ENCODE measurements at regions not wholly inside any gene's neighbourhood (a gene's known extent, or its start where the extent isn't known, plus 50 kb on each side); places are given as distances from the start of the nearest gene placed in this dataset.

DNA sequence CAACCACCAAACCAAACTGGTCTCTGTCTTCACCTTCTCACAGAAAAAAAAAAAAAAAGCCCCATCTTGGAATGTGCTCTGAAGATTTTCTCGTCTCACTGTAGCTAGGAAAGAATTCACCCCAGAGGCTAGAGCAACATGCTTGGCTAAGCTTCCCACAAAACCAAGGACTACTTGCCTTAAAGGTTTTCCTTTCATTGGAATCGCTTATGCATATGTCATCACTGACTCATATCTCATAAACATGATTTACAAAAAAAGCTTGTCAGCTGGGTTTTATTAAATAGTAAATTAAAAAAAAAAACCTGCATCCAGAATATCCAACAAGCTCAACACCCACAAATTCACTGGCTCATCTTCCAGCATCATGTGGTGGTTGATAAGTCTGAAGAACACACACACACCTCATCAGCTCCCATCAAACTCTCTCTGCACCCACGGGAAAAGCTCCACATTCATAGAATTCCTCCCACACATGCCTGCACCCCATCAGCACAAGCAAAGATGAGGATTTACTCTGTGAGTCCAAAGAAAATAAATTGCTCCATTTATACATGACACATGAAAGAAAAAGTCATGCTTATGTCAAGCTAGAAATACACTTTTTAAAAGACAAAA, 182.0 kb upstream of the TRIB2 start:
- TF ChIP-seq, protein P1, sequence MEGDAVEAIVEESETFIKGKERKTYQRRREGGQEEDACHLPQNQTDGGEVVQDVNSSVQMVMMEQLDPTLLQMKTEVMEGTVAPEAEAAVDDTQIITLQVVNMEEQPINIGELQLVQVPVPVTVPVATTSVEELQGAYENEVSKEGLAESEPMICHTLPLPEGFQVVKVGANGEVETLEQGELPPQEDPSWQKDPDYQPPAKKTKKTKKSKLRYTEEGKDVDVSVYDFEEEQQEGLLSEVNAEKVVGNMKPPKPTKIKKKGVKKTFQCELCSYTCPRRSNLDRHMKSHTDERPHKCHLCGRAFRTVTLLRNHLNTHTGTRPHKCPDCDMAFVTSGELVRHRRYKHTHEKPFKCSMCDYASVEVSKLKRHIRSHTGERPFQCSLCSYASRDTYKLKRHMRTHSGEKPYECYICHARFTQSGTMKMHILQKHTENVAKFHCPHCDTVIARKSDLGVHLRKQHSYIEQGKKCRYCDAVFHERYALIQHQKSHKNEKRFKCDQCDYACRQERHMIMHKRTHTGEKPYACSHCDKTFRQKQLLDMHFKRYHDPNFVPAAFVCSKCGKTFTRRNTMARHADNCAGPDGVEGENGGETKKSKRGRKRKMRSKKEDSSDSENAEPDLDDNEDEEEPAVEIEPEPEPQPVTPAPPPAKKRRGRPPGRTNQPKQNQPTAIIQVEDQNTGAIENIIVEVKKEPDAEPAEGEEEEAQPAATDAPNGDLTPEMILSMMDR (IDR thresholded peaks at IDR 0.05) = no peak
- peaks cover 4% of the 10 kb centered on the region for H3K9me3 Mint-ChIP-seq (ENCODE audit: low read depth)
- H3K4me1 Mint-ChIP-seq (ENCODE audit: low read depth) = peaks cover 60% of the 10 kb centered on the region
- DNase-seq (ENCODE audit: low spot score) = no peak
- H3K36me3 Mint-ChIP-seq (ENCODE audit: low read depth) = no peaks in the 10 kb centered on the region
- H3K27ac Mint-ChIP-seq (ENCODE audit: unreplicated experiment) = peak overlapping the region; percentile 83
- H3K4me3 Mint-ChIP-seq (ENCODE audit: unreplicated experiment) = peak overlapping the region; percentile 14
- H3K27me3 Mint-ChIP-seq (ENCODE audit: low read depth) = no peaks in the 10 kb centered on the region

DNA sequence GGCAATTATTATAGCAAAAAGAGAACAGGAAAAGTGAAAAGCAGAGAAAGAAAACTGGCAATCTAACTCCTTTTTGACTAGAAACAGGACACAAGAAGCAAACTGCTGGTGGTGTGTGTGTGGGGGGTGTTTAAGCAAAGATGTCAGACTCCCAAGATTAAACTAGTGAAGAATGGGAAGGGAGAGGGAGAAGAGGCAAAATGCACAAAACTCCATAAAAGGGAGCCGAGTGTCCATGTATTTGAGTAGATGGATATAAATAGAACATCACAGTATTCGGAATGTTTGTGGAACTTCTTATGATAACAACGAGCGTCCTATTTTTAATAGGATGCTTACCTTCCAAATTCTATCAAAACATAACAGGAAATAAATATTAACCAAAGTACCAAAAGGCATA, 179.8 kb upstream of the TRIB2 start:
- peaks cover 4% of the 10 kb centered on the region for H3K9me3 Mint-ChIP-seq (ENCODE audit: low read depth)
- peak overlapping the region; percentile 97 for H3K27ac Mint-ChIP-seq (ENCODE audit: unreplicated experiment)
- H3K36me3 Mint-ChIP-seq (ENCODE audit: low read depth) = no peaks in the 10 kb centered on the region
- no peaks in the 10 kb centered on the region for H3K27me3 Mint-ChIP-seq (ENCODE audit: low read depth)
- TF ChIP-seq, protein P1 (IDR thresholded peaks at IDR 0.05) = no peak
- no peak overlapping the region for H3K4me3 Mint-ChIP-seq (ENCODE audit: unreplicated experiment)
- DNase-seq (ENCODE audit: low spot score) = no peak
- H3K4me1 Mint-ChIP-seq (ENCODE audit: low read depth) = peaks cover 62% of the 10 kb centered on the region

DNA sequence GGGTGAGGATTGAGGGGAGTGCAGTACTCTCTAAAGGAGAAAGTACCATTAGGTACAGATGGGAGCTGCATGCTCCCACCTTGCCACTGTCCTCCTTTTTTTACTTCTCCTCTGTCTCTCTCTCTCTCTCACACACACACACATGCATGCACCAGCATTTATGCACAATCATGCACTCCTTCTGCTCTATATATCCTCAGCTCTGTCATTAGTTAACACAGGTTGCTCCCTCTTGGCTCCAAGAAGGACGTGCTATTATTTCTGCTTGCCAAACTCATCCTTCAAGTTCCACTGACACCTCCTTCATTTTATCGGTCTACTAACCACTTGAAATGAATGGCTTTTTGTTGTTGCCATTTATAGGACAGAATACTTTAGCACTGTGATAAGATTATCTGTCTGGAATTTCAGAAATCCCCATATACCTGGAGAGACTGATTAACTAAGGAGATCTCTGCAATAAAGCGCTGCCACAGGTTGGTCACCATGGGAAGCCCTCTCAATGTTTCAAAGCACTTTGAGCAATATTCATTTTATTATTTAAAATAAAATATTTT, 178.5 kb upstream of the TRIB2 start:
- TF ChIP-seq, protein P1 (IDR thresholded peaks at IDR 0.05) = no peak
- Mint-ChIP-seq H3K27ac (ENCODE audit: unreplicated experiment) (peak overlapping the region; percentile 33), H3K4me3 (ENCODE audit: unreplicated experiment) (no peak overlapping the region), H3K36me3 (ENCODE audit: low read depth) (no peaks in the 10 kb centered on the region), H3K4me1 (ENCODE audit: low read depth) (peaks cover 56% of the 10 kb centered on the region), H3K9me3 (ENCODE audit: low read depth) (peaks cover 4% of the 10 kb centered on the region), H3K27me3 (ENCODE audit: low read depth) (no peaks in the 10 kb centered on the region)
- no peak for DNase-seq (ENCODE audit: low spot score)

DNA sequence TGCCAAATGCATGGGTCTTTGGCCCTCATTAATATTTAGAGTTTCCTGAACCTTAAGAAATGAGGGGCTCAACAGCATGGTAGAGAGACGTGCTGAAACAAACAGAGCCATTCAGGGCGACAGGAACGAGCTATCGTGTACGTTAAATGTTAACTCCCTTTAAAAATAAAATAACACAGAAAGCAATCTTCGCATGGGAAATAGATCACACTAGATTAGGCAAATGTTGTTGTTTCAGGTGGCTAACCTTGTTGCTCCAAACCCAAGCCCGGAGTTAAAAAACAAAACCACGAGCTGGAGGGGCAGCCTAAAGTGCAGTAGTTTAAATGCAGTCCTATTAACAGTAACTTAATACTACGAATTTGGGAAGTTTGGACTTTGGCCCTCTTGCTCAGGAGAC, 177.4 kb upstream of the TRIB2 start:
- H3K4me1 Mint-ChIP-seq (ENCODE audit: low read depth) = peaks cover 53% of the 10 kb centered on the region
- no peaks in the 10 kb centered on the region for H3K27me3 Mint-ChIP-seq (ENCODE audit: low read depth)
- no peaks in the 10 kb centered on the region for H3K36me3 Mint-ChIP-seq (ENCODE audit: low read depth)
- TF ChIP-seq, protein P1 (IDR thresholded peaks at IDR 0.05) = no peak
- H3K27ac Mint-ChIP-seq (ENCODE audit: unreplicated experiment) = no peak overlapping the region
- DNase-seq (ENCODE audit: low spot score) = no peak
- no peak overlapping the region for H3K4me3 Mint-ChIP-seq (ENCODE audit: unreplicated experiment)
- H3K9me3 Mint-ChIP-seq (ENCODE audit: low read depth) = peaks cover 4% of the 10 kb centered on the region

DNA sequence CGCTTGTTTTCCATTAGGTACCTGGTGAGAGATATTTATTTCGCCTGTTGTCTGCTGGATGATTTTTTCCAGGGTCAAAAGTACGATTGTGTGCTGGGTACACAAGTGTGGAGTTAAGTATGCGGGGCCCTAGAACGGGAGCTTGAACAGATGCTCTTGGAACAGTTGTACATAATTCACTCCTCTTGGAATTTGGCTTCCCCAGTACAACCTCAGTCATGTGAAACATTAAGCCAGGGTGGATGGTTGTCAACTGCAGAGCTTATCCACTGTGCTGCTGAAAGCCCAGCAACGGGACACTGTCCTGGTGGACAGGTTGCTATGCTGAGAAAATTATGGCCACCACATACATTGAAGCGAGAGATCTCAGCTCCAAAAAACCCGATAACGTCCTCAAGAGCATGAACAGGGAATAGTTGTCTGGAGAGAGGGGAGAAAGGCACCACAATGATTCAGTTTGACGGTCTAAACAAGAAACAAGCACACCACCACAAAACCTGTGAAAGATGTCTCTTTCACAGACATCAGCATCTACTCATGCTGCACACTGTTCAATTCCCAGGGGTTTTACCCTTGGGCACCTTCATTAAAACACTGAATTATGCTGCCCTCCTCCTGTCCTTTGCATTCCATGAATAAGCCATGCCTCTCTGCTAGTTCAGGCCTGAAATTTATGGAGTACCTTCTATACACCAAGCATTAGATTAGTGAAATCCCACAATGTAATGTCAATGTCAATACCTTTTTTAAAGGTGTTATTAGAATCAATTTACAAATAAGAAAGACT, 176.8 kb upstream of the TRIB2 start:
- no peaks in the 10 kb centered on the region for H3K36me3 Mint-ChIP-seq (ENCODE audit: low read depth)
- no peak for DNase-seq (ENCODE audit: low spot score)
- H3K4me1 Mint-ChIP-seq (ENCODE audit: low read depth) = peaks cover 47% of the 10 kb centered on the region
- H3K27me3 Mint-ChIP-seq (ENCODE audit: low read depth) = no peaks in the 10 kb centered on the region
- H3K9me3 Mint-ChIP-seq (ENCODE audit: low read depth) = peaks cover 4% of the 10 kb centered on the region
- no peak overlapping the region for H3K27ac Mint-ChIP-seq (ENCODE audit: unreplicated experiment)
- H3K4me3 Mint-ChIP-seq (ENCODE audit: unreplicated experiment) = no peak overlapping the region
- TF ChIP-seq, protein P1 (IDR thresholded peaks at IDR 0.05) = no peak

All from chondrocyte (in vitro differentiated cells).